ENCODE measurements at regions not wholly inside any gene's neighbourhood (a gene's known extent, or its start where the extent isn't known, plus 50 kb on each side); places are given as distances from the start of the nearest gene placed in this dataset.
"Not testable (repeated sequence)": the region's sequence is repeated elsewhere in the genome, so short reads cannot be mapped to it uniquely, and the experiment has no call there.

- H3K9ac ChIP-seq (replicated peaks in 1 of 4; ENCODE audit: extremely low read depth in 1 of 4, low read depth in 3 of 4, low read length in 3 of 4); H3K4me1 ChIP-seq (replicated peaks in 1 of 4; ENCODE audit: control insufficient read depth in 3 of 4, insufficient read depth in 4 of 4, low read length in 3 of 4); H3K4me2 ChIP-seq (ENCODE audit: insufficient read depth in 1 of 2, low read depth in 2 of 2, low read length in 2 of 2); H3K14ac ChIP-seq (ENCODE audit: insufficient read length); H2BK20ac ChIP-seq (ENCODE audit: low read length); H3K23me2 ChIP-seq (ENCODE audit: low read depth, low read length); H4K20me1 ChIP-seq (replicated peaks in 1 of 2; ENCODE audit: control insufficient read depth in 1 of 2, insufficient read depth in 2 of 2, low read length in 2 of 2); H3K4ac ChIP-seq (replicated peaks; ENCODE audit: insufficient read length, low read depth, low read length); H2BK5ac ChIP-seq (ENCODE audit: low read depth, low read length); H3K79me1 ChIP-seq (ENCODE audit: low read depth, low read length); H3K27ac ChIP-seq (ENCODE audit: low read depth, low read length); H4K8ac ChIP-seq (ENCODE audit: extremely low read depth, insufficient read depth, low read length); H2BK12ac ChIP-seq (ENCODE audit: low read depth, low read length); H2BK15ac ChIP-seq (ENCODE audit: low read length); H3K27me3 ChIP-seq (replicated peaks in 1 of 4; ENCODE audit: control insufficient read depth in 3 of 4, extremely low read depth in 1 of 4, insufficient read depth in 3 of 4, low read length in 3 of 4); H3K4me3 ChIP-seq (ENCODE audit: extremely low read depth in 1 of 4, insufficient read depth in 2 of 4, low read depth in 3 of 4, low read length in 4 of 4); H3K18ac ChIP-seq (ENCODE audit: extremely low read depth, low read length); H2BK120ac ChIP-seq (replicated peaks; ENCODE audit: low read depth, low read length); H4K91ac ChIP-seq (replicated peaks; ENCODE audit: insufficient read length, low read length); H2AK5ac ChIP-seq (ENCODE audit: low read depth, low read length); DNase-seq (ENCODE audit: low read depth in 1 of 2, low spot score in 2 of 2); H3K36me3 ChIP-seq (ENCODE audit: control insufficient read depth in 2 of 4, insufficient read depth in 4 of 4, low read length in 3 of 4); H3K23ac ChIP-seq (ENCODE audit: insufficient read length); H3K79me2 ChIP-seq (ENCODE audit: control insufficient read depth in 1 of 2, insufficient read depth in 2 of 2, low read length in 2 of 2); H4K5ac ChIP-seq (ENCODE audit: insufficient read length, low read depth, low read length); CTCF ChIA-PET (ENCODE audit: partially characterized antibody); POLR2A ChIA-PET (ENCODE audit: partially characterized antibody); H3K56ac ChIP-seq (replicated peaks; ENCODE audit: insufficient read length, low read depth, low read length); FAIRE-seq; H2AFZ ChIP-seq (ENCODE audit: low read length): not testable (repeated sequence)
- 89% methylated on average over 6 of the region's 7 CpGs; no CpG with 5 or more reads in 1 of the 2 experiments for WGBS, 2 experiments (ENCODE audit: extremely low coverage in 1 of 2, insufficient coverage in 1 of 2, insufficient read length in 1 of 2, insufficient replicate concordance in 2 of 2, low coverage in 1 of 2, low lambda C conversion rate in 2 of 2, missing lambda C conversion rate in 1 of 2)
- H3K9me3 ChIP-seq (ENCODE audit: insufficient read depth in 2 of 2, low read depth in 1 of 2, low read length in 1 of 2) = peaks cover 45 to 49% of the 10 kb centered on the region in 2 experiments
These were observed 524.2 kb downstream of the CWH43 start for GRCh38 chr4:49510238-49510637.

GRCh38 chr4:49511353-49511752 is 525.3 kb downstream of the CWH43 start:
- H3K4me2 ChIP-seq (ENCODE audit: insufficient read depth in 1 of 2, low read depth in 2 of 2, low read length in 2 of 2); H4K20me1 ChIP-seq (replicated peaks in 1 of 2; ENCODE audit: control insufficient read depth in 1 of 2, insufficient read depth in 2 of 2, low read length in 2 of 2); H4K5ac ChIP-seq (ENCODE audit: insufficient read length, low read depth, low read length); H3K4me3 ChIP-seq (ENCODE audit: extremely low read depth in 1 of 4, insufficient read depth in 2 of 4, low read depth in 3 of 4, low read length in 4 of 4); H2AFZ ChIP-seq (ENCODE audit: low read length); H2BK20ac ChIP-seq (ENCODE audit: low read length); H3K23ac ChIP-seq (ENCODE audit: insufficient read length); H3K4ac ChIP-seq (replicated peaks; ENCODE audit: insufficient read length, low read depth, low read length); H3K23me2 ChIP-seq (ENCODE audit: low read depth, low read length); H2BK15ac ChIP-seq (ENCODE audit: low read length); H3K14ac ChIP-seq (ENCODE audit: insufficient read length); POLR2A ChIA-PET (ENCODE audit: partially characterized antibody); H2BK5ac ChIP-seq (ENCODE audit: low read depth, low read length); H3K79me2 ChIP-seq (ENCODE audit: control insufficient read depth in 1 of 2, insufficient read depth in 2 of 2, low read length in 2 of 2); H4K91ac ChIP-seq (replicated peaks; ENCODE audit: insufficient read length, low read length); H2BK12ac ChIP-seq (ENCODE audit: low read depth, low read length); H3K9ac ChIP-seq (replicated peaks in 1 of 4; ENCODE audit: extremely low read depth in 1 of 4, low read depth in 3 of 4, low read length in 3 of 4); H3K36me3 ChIP-seq (ENCODE audit: control insufficient read depth in 2 of 4, insufficient read depth in 4 of 4, low read length in 3 of 4); CTCF ChIA-PET (ENCODE audit: partially characterized antibody); DNase-seq (ENCODE audit: low read depth in 1 of 2, low spot score in 2 of 2); H3K79me1 ChIP-seq (ENCODE audit: low read depth, low read length); H2AK5ac ChIP-seq (ENCODE audit: low read depth, low read length); H3K27me3 ChIP-seq (replicated peaks in 1 of 4; ENCODE audit: control insufficient read depth in 3 of 4, extremely low read depth in 1 of 4, insufficient read depth in 3 of 4, low read length in 3 of 4); H2BK120ac ChIP-seq (replicated peaks; ENCODE audit: low read depth, low read length); H3K27ac ChIP-seq (ENCODE audit: low read depth, low read length); H3K4me1 ChIP-seq (replicated peaks in 1 of 4; ENCODE audit: control insufficient read depth in 3 of 4, insufficient read depth in 4 of 4, low read length in 3 of 4); H3K56ac ChIP-seq (replicated peaks; ENCODE audit: insufficient read length, low read depth, low read length); FAIRE-seq; H4K8ac ChIP-seq (ENCODE audit: extremely low read depth, insufficient read depth, low read length); H3K18ac ChIP-seq (ENCODE audit: extremely low read depth, low read length): not testable (repeated sequence)
- peaks cover 47 to 56% of the 10 kb centered on the region in 2 experiments for H3K9me3 ChIP-seq (ENCODE audit: insufficient read depth in 2 of 2, low read depth in 1 of 2, low read length in 1 of 2)
- 84% methylated on average over 10 of the region's 10 CpGs; no CpG with 5 or more reads in 1 of the 2 experiments for WGBS, 2 experiments (ENCODE audit: extremely low coverage in 1 of 2, insufficient coverage in 1 of 2, insufficient read length in 1 of 2, insufficient replicate concordance in 2 of 2, low coverage in 1 of 2, low lambda C conversion rate in 2 of 2, missing lambda C conversion rate in 1 of 2)

Measured in H1 (cell line).